NCI-H2107 treated with DMSO at 0.1 percent for 48 hours (cell line): ENCODE measurements at regions not wholly inside any gene's neighbourhood (a gene's known extent, or its start where the extent isn't known, plus 50 kb on each side); places are given as distances from the start of the nearest gene placed in this dataset.
A peak's percentile ranks its signal among the peaks of the same experiment; 100 is the strongest.

Experiments used
- DNase-seq: peaks from one replicate; lab custom pipeline; 2025; ENCODE audit not compliant: unreplicated experiment; lab: John Stamatoyannopoulos, UW

DNA sequence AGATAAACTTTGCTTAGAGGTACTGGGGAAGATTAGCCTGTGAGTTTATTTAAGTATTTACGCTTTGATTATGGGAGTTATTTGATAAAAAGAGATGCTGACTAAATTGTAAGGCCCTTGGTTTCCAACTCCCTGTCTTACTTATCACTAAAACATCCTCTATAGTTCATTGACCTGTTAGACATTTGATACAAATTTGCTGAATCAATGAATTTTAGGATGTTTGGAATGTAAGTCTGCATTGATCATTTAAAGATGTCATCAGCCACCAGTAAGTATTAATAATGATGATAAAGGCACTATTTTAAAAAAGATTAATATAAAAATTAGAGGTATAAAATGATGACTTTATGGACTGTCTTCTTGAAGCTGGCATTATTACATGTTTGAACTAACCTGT lies 340.6 kb downstream of the SPRY1 start:
- DNase-seq, result no peak

DNA sequence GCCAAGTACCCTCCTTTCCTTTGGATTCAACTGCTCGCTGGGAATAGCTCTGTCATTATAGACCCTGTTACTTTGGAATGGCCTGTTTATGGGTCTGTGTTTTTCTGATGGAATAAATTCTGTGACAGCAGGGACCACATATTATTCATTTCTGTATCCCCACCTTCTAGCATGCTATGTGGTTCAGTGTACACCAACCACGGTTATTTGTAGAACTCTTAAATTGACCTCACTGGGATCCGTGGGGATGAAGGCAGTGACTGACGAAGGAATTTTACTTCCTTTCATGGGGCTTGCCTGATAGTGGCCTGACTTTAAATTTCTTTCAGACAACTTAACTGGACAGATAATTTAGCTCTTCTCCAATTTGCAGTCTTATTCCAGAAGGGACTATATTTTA lies 343.2 kb downstream of the SPRY1 start:
- DNase-seq, result no peak

DNA sequence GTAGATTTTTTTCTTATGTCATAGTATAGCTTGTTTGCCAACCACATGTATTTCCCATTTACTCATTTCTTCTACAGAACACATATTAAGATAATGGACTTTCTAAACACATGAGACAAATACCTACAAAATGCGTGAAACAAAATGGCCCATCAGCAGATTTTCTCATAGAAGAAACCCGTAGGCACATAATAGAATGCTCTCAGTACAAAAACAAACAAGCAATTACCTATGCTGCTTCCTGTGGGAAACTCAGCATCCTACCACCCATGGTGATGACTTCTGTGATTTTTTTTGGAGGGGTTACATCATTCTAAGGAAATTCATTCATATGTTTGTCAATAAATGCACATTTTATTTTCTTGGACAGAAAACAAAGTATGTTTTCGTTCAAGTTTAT lies 343.6 kb downstream of the SPRY1 start:
- DNase-seq, result no peak

DNA sequence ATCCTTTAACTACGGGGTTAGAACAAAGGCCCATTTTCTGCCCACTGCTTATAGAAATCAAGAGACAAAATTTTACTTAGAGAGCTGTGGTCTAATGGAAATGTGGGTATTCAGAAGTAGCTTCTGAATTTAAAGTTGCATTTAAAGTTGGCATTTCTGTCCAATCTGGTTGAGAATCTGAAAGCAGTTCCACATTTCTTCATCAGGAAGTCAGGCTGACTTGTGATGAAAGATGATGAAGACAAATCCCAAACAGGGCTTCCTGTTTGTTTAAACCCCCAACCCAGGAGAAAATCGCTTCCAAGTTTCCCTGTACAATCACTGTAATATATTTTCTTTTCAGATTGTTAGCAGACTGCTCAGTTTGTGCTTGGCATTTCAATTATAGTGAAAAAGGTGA lies 345.3 kb downstream of the SPRY1 start:
- no peak for DNase-seq

DNA sequence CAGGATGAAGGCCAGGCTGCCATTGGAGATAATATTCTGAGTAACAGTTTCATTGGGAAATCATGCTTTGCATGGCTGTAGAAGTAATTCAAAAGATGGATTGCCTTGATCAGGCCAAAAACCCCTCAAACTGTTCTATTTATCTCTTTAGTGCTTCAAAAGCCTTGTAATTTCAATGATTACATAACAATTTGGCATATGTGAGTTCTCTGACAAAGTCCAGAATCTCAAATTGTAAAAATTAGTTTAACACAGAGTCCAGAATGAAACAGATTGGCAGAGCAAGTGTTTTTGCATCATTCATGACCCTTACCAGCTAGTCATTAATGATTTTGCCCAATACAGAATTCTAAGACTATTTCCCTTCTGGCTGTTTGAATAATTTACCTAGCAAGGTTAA lies 347.3 kb downstream of the SPRY1 start:
- no peak for DNase-seq

DNA sequence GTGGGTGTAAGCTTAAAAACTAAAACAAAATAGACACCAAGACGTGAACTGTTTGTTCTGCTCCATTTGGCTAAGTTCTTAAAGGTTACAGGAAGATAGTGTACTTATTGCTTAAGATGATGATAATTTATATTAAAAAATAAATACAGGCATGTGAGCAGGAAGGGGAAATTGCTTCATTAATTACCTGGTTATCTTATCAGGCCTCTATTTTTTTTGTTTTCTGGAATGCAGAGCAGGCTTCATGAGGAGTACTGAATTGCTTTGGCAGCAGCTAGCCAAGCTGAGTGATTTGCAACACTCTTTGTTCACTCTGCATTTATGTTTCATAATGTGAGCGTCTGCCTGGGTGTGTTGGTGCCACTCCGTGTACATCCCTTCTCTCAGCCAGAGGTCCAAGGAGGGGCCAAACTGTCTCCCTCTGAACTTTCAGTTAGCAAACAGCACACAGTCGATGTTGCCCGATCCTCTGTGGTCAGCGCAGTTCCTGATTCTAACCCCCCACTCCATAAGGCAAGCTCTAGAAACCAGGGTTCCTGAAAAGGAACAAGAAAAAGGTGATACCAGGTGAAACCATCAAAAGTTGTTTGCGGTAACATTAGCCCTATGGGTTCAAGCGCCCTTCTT lies 348.2 kb downstream of the SPRY1 start:
- DNase-seq, result peak; percentile 20

DNA sequence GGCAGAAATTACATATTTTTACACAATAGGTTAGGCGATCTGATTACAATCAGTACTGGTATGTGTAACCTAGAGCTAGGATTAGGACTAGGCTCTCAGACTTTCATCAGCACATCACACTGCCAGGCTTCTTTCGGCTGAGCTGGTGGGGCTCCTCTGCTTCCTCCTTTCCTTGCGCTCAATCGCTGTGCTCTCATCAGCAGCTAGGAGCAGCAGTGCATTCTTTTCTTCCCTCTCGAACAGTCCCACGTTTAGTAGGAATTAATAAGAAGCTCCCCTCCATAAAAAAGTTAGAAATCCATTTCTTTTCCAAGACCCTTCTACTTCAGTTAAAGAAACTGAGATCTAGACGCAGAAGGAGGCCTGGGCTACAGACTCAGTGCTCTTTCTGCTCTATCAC lies 350.4 kb downstream of the SPRY1 start:
- no peak for DNase-seq

DNA sequence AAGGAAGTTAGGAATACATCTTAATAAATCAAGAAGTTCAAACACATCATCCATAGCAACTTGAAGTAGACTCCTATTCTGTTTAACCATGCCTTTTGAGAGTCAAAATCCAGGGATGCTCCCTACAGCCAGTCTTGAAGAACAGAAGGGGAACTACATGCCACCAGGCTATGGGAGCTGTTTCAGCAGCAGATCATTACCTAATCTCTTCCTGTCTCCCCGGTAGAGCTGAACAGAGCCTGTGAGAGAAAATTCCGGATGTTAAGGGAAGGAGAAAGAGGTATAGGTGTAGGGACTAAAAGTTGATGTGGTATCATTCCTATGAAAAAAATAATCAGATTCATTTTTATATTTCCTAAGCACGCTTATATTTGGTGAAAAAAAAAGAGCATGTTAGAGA lies 352.2 kb downstream of the SPRY1 start:
- DNase-seq, result no peak

DNA sequence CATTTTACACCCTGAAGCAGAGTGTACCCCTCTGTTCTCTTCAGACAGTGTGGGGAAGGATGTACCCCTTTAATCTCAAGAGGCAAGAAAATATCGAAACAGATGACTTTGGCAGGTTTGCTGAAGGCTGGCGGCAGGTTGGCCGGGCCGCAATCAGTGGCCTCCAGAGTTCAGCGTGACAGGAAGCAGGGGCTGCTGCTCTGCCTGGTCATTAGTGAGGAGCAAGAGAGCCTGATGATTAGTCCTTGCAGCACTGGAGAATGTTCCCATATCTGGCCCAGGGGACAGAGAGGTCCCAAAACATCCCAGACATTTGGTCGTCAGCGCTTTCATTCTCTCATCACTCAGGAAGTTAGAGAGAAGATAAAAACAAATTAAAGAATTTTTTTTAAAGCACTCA lies 352.8 kb downstream of the SPRY1 start:
- no peak for DNase-seq

DNA sequence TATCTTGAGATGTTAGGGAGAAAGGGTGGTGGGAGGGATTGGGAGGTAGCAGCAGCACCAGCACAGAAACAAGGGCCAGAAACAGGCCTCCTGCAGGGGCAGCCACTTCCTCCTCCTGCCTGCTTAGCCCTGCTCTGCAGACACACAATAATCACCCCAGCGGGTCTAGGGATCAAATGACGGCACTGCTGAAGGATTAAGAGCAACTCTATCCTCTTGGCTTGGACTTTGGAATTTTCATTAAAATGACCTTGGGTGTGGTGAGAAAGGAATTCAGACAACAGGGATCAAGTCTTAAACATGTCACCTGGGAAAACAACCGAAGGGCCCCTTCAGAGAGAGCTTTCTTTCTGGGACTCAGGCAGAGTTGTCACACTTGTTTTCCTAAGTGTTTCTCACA lies 353.4 kb downstream of the SPRY1 start:
- peak; percentile 32 for DNase-seq

DNA sequence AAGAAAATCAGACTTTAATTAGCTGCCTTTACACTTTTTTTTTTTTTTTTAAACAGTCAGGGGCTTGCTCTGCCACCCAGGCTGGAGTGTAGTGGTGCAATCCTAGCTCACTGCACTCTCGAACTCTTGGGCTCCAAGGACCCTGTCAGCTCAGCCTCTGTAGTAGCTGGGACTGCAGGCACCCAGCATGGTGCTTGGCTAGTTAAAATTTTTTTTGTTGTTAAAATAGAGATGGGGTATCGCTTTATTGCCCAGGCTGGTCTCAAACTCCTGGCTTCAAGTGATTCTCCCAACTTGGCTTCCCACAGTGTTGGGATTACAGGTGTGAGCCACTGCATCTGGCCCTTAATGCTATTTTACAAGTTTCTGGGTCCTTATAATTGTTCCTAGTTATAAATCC lies 359.1 kb downstream of the SPRY1 start:
- no peak for DNase-seq

DNA sequence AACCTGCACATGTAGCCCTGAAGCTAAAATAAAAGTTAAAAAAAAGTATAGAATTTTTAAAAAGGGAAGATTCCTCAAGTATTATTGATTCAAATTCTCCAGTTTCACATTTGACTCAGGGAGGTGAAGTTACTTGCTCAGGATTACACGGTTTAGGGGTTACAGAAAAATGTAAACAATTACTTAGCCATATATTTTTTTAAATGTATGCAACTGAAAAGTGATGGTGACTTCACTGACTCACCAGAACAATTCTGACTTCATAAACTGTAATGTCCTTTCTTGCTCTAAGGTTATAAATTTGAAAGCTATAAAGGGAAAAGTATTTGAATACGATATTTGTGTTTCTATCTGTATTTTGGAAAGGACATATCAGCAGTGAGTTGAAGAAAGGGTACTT lies 371.2 kb downstream of the SPRY1 start:
- DNase-seq, result no peak

DNA sequence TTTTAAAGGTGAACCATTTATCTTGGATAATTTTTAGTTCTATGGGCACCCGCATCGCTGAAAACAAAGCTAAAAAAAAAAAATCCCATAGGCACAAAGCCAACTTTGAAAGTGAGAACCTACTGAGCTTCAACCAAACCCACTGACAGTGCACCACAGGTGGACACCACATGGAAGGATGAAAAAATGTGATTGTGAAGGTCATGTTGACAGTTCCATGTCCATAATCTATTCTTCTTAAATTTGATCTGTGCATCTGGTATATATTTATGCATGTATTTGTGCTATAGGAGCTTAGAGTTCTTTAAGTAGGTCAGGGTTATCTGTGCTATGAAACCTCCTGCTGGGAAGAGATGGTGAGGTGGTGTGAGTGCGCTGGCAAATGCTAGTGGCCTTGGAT lies 374.3 kb downstream of the SPRY1 start:
- DNase-seq, result no peak

DNA sequence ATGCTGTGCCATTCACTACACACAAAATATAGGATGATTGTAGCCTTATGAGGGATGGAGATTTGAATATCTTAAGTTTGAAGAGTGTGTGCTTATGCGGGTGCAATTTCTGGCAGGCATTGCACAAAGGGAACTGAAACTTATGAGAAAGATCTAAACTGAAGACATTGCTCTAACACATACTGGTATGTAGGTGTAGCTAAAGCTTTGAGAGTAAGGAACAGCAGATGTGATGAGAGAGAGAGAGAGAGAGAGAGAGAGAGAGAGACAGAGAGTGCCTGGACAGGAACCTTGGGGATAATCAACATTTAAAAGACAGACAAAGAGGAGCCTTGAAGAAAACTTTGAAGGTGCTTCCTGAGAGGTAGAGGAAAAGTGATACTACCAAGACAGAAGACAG lies 379.7 kb downstream of the SPRY1 start:
- no peak for DNase-seq

DNA sequence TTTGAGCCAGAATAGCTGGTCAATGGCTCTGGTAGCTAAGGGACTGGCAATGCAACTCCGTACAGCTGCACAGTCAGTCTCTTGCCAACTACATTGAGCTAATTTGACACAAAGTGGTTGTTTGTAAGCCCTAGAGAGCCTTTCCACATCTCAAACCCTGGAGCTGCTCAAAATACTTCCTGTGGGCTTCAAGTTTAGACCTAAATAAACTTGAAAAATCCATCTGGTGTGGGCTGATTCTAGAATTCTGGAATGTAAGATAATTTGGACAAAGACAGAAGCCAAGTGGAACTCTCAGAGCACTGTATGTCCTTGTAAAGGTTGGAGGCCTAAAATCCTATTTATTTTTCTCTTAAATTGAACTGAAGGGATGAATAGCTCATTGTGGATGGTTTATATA lies 380.8 kb downstream of the SPRY1 start:
- no peak for DNase-seq

DNA sequence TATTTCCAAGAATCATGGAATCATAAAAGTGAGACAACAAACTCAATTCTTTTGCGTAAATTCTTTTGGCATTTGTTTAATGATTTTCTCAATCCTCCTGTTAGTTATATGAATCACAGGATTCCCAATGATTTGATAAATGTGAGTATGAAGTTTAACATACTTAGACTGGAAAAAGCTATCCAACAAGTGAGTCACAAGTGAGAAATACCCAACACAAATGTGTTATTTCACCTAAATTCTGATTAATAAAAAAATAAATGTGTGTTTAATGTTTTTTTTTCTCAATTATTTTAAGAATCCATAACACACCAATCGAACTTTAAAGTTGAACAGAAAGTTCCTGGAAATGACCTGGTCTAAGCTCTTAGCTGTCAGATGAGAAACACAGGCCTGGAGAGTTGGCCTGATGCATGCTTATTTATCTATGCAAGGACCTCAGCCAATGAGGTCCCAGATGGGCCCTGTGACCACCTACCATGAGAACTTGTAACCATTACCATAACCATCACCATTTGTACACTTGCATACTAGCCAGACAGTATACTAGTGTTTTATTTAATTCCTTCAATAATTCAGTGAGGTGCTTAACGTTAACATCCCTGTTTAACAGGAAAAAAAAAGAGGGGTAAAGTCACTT lies 386.7 kb downstream of the SPRY1 start:
- no peak for DNase-seq

DNA sequence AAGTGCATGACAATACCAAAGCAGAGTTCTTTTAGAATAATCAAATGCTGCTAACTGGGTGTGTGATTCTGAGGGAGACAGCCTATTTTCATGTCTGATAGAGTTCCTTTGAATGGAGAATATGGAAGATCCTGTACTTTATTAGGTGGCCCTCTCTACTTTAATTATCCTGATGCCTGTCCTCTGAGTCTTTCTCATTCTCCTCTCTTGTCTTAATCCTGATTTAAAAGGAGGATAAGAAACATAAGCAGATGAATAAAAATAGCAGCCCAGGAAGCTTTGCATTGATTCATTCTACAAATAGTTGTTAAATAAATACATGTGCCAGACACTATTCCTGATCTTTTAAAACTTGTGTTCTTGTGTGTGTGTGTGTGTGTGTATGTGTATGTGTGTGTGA lies 387.3 kb downstream of the SPRY1 start:
- DNase-seq, result no peak

DNA sequence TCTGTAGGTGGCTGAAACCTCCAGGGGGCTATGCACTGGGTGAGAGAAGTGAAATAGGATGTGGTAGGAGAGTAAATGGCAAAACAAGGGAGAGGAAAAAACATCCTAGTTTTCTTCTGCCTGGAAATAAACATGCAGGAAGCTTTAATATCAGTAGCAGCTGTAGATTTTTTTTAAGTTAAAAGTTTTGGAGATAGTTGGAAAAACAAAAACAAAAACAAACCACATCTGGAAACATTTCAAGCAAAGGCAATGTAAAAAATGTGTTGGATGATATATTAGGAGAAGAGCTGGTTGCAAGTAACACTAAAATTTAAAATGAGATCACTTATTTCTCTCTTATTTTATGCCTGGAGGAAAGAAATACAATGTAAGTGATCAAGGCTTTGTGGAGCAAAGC lies 388.0 kb downstream of the SPRY1 start:
- DNase-seq, result no peak

DNA sequence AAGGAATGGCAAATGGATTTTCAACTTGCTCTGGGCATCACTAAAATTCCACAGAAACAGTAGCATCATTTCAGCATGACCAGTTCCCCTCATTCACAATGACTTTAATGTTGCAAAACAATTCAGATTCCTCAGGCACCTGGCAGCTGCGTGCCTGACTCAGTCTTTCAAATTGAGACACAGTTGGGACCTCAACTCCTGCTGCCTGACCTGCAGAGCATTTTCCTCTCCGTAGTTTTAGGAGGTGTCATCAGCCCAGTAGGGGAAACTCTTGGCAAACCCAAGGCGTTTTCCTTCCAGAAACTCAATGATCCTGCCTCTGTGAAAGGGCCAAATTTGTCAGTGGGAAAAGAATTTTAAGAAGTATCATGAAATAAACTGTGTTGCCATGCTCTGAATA lies 388.9 kb downstream of the SPRY1 start:
- DNase-seq, result no peak

DNA sequence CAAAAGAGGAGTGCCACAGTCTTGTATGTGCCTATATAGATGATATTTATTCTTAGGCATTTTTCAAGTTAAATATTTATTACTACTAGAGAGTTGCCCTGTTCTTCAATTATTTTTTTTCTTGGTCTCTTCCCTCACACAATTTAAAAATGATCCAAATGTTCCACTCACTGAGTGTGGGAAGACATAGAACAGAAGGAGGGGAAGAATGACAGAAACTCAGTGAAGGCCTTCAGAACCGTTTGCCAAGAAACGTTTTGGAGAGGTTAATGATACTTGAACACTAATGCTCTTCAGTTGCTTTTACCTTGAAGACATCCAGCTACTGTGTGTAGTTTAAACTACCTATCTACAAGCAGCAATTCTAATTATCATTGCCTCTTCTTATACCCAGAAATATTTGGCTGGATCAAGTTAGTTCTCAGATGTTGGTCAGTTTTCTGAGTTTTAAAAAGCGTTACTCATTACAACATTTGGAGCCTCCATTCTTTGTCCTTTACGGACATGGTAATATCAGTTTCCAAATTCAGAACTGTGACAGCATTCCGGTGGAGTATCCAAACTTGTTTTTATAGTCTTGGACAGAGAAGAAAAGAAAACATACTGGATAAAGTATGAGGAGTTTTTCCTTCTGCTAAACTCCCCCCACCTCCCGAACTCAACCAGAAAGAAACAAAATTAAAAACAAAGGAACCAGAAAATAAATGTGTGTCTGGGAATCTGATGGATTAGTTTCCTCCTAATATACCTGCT lies 389.7 kb downstream of the SPRY1 start:
- DNase-seq, result no peak

DNA sequence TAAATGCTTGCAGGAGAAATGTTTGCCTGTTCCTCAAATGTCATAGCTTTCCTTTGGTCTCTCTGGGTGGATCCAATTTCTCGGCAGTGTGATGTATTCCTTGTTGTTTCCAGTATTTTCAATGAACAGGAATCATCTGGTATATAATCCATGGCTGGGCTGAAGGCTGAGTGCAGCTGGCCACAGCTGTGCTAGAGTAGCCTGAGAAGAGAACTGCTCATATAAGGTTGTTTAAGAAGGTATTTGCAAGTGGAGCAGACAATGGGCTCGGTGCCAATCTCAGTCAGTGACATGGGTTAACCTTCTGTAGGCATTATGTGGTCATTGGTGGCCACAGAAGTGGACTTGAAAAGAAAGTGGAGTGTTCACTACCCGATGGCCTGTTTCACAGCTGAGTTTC lies 390.3 kb downstream of the SPRY1 start:
- DNase-seq, result no peak

DNA sequence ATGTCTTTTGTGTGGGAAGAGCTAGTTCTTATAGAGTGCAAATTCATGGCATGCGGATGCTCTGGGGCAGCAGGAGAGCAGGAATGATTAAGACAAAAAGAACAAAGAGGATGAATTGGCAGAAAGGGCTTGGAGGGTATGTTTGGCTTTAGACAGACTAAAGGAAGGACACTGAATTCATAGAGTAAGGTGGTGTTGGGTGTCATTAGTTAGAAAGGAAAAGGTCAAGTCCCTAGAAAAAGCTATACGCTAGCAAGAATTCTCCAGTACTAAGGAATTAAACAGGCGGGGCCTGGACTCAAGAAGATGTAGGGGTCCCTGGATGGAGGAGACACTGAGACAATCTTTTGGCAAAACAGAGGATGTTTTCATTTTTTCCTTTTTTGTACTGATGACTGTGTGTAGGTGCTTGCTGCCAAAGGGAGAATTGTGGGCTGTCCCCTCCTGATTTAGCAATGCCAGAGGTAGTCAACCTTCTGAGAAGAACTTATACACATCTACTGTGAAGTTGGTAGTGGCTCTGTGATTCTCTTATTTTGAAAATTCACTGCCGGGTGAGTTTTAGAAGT lies 391.0 kb downstream of the SPRY1 start:
- no peak for DNase-seq
